ENCODE measurements at regions not wholly inside any gene's neighbourhood (a gene's known extent, or its start where the extent isn't known, plus 50 kb on each side); places are given as distances from the start of the nearest gene placed in this dataset.

GRCh38 chr1:229863651-229864545 lies 203.1 kb upstream of the GALNT2 start:
- TF ChIP-seq CTCF (IDR thresholded peaks at IDR 0.05 in 4 of 5, conservative IDR thresholded peaks at IDR 0.05 in 1 of 5), result no peak
- peak; percentile 57 to 64 for TF ChIP-seq POLR2A (IDR thresholded peaks at IDR 0.05)
